ENCODE measurements at regions not wholly inside any gene's neighbourhood (a gene's known extent, or its start where the extent isn't known, plus 50 kb on each side); places are given as distances from the start of the nearest gene placed in this dataset.

DNA sequence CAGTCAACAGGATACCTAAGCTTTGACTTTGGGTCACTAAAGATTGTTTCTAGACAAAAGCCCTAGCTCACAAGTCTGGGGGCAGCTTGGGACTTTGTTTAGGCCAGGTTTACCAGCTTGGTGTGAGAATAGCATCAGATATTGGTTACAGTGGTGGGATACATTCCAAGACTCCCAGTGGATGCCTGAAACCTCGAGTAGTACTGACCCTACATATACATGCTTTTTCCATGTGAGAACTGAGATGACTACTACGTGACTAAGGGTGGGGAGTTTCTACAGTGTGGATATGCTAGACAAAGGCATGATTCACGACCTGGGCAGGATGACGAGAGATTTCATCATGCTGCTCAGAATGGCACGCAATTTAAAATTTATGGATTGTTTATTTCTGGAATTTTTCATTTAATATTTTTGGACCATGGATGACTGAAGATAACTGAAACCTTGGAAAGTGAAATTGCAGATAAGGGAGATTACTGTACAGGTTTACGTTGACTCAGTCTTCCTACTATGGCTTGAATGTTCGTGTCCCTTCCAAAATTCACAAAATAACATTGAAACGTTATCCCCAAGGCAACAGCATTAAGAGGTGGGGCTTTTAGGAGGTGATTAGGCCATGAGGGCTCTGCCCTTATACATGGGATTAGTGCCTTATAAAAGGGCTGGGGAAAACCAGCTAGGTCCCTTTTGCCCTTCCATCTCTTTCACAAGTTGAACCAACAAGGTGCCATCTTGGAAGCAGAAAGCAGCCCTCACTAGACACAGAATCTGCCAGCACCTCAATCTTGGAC is 50.2 kb upstream of the CTAGE1 start:
- no peak for DNase-seq

DNA sequence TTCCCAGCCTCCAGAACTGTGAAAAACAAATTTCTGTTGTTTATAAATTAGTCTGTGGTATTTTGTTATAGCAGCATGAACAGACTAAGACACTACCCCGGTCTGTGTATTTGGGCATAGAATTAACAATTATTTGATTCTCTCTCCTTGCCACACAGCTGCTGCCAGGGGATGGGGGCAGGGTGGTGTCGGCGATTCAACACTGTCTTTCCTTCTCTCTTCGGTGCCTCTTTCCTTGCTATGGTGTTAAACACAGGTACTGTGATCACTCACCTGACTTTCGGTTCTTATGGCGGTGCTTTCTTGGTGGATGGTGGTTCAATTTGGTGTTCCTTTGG is 50.8 kb upstream of the CTAGE1 start:
- no peak for DNase-seq

DNA sequence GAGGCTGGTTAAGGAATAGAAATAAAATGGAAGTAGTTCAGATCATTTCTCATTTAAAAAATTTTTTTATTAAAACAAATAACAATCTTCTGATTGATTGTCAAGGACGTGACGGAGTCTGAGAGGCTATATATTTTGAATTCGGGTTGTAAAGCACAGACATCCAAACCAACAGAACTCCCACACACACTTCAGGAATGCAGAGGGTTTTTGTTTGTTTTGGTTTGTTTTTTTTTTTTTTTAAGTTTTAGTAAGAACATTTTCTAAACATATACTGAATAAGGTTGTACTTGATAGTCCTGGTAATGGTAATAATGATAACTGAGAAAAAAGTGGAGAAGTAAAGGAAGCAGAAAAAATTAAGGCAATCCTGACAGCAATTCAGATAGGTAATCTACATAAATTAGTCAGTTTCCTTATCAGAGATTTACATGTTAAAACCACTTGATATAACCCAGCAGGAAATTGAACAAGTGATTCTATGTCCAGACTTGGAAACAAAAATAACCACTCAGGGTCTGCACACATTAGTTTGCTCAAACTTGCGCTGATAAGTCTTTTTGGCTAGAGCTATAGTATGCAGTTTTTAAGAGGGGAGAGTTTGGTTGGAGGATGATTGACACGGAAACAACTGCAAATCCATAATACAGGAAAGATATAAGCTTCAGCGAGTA is 51.5 kb upstream of the CTAGE1 start:
- DNase-seq, result no peak

DNA sequence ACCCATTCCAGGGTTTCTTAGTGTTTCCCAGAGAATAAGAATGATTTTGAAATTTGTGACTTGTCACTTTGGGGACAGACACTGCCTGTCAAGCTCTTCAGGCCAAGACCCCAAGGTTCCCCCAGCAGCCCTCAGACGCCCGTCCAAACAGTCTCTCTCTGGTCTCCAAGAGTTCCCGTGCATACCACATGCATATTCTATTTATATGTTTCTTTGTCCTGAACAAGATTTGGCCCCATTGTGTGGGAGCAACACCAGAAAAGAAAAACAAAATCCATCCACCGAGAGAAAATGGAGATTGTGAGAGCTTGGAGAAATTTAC is 52.2 kb upstream of the CTAGE1 start:
- no peak for DNase-seq

DNA sequence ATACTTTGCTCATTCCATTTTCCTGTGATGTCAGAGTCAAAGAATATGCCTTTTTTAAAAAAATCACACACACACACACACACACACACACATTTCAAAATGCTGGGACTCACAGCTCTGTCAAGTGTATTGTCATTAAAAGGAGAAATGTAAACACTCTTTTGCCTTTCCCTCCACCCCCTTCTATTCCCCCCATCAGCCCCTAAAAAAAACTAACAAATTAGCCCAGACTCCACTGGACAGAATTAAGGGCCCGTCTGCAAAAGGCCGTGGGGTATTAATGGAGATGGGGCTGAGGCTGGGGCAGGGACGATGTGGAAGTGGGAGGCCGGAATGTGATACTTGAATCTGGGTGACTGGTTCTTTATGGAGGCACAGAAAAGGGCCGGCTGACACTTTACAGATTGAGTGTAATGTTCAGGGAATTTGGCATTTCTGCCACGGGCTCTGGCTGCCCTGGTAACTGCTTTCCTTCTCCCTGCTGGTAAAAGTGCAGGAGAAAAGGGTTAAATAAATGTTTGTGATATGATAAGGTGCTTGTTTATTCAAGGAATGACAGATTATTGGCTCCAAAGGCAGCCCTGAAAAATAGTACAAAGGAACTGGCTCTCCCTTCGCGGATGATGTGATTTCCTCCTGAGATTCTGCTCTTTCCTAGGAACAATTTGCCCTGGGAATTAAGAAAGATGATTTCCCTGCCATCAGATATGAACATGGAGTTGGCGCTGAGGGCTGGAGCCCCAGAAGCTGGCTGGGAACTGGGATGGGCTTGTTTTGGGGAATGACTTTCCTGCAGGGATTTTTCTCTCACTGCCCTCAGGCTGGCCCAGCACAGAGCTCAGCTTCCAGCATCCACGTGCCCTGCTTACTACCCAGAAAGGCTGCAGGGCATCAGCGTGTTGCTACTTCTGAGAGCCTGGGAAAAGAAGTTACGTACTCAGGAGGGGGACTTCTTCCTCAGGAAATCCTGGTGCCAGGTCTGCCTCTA is 52.8 kb upstream of the CTAGE1 start:
- DNase-seq, result no peak

DNA sequence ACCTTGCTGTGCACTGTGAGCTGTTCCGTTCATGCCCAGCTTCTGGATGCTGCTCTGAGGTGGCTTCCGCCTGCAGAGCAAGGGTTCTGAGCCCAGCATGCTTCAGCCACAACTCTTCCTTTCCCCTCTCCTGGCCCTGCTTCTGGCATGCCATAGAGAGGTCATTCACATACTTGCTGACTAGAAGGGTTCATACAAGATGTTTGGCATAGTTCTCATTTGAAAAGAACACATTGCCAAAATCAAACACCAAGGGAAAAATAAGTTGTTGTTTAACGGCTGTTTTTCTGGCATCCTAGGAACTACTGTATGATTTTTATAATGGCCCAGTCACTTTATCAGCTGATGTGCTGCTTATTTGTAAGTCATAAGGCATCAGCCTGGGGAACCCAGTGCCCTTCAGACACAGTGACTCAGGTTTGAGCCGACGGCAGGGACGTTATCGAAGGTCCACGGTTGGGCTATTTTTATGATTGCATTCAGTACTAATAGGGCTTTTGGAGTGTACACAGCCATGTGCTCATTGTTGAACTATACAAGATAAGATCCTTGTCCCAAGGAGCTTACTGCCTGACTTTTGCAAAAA is 53.9 kb upstream of the CTAGE1 start:
- DNase-seq, result no peak

DNA sequence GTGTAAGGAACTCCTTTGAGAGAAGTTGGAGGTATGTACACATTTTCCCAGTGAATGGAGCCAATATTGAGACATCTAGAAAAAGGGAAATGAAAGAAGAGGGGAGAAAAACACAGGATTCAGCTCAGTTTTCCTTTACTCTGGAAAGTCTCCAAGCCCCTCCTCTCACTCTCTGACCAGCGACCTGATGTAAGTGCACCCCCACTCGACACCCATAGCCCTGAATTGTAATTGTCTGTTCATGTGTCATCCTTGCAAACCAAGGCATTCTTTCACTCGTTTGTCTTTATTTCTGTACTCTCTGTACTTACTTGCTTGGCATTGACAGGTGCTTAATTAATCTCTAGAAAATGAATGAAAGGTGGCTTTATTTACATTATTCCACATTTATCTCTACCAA is 55.7 kb upstream of the CTAGE1 start:
- no peak for DNase-seq

DNA sequence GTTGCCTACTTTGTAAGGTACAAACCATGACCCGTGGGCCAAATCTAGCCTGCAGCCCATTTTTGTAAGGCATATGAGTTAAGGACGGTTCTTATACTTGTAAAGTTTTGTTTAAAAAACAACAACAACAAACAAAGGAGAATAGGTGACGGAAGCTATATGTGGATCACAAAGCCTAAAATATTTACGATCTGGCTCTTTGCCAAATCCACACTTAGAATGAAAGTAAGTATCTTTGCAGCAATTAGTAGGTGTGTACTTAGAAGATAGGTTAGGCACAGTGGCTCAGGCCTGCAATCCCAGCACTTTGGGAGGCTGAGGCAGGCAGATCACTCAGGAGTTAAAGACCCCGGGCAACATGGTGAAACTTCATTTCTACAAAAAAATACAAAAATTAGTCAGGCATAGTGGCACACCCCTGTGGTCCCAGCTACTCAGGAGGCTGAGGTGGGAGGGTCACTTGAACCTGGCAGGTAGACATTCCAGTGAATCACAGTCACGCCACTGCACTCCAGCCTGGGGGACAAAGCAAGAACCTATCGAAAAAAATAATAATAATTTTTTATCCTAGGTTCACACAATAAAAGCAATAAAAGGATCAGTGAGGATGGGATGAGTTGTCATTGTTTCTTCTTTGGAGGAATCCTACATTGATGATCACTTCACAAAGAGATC is 57.8 kb upstream of the CTAGE1 start:
- DNase-seq, result no peak

DNA sequence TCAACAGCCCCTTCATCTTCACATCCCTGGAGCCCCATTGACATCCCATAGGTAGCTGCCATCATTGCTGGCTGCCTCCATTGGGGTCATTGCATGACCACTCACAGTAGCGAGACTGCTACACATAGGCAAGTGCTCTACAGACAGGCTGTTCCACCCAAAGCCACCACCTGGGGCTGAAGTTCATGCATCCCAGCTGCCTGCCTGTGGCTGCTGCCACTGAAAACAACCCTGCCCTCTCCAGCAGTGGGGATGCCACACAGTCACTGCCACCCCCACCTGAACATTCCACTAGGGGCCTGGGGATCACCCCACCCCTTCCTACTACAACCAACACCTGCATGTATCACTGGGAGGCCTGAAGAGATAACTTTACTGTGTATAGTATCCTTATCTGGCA is 59.5 kb upstream of the CTAGE1 start:
- no peak for DNase-seq

DNA sequence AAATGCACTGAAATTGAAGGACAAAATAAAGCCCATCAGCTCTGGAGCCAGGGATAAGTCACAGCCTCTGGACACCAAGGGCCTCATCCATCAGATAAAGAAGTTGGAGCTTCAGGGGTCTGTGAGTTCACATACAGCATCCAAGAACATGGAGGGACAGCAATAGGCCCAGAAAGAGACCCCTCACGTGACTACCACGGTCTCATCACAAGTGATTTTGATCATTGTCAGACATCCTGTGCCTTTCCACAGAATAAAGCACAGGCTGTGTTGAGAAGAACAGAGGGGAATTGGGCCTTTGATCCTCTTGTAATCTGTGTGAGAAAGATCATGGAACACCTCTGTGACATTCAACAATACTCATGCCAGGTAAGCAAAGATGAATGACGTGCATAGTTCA is 65.2 kb upstream of the CTAGE1 start:
- no peak for DNase-seq

DNA sequence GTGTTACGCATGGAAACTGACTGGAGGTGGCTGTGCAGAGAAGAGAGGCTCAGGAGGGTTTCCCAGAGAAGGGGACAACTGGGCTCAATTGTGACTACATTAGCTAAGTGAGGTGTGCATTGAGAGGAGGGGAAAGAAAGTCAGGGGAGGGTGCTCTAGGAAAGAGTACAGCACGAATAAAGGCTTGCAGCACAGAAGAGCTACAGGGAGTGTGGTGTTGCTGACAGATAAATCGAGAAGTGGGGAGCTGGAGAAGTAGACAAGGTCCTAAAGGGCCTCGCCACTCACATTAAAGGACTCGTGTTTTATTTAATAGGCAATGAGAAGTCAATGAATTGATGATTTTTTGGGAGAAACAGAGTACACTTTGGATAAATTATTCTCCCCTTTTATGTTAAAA is 65.7 kb upstream of the CTAGE1 start:
- DNase-seq, result peak; percentile 3

DNA sequence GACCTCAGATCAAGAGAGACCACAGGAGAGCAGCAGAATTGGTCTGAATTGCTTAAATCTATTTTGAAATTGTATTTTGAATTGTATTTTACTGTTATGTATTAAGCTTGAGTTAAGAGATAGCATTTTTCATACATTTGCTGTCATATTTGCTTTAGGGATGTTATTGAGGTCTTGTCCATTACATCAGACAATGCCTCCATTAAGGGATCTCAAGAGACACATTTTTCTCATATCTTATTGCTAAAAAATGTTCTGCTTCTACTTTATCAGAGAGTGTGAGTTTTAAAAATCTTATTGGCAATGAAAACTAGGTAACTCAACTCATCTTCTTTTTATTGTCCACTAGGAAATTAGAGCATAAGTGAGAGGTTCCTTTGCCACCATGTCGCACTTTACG is 66.8 kb upstream of the CTAGE1 start:
- DNase-seq, result no peak

DNA sequence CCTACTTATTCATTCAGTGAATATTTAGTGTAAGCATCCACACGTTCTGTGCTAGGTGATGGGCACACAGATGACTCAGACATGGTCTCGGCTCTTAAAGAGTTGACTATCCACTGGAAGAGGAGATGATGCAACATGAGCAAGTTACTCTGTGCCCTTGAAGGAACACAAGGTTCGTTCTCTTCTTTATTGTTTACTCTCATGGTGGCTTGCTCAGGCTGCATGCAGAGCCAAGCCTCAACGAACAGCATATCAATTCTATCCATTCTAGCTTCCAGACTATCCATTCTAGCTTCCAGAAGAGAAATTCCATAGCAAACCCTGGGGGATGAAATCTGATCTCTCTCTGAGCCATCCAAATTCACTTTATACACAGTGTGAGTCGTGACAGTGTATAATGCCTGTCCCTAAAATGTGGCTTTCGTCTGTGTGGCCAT is 68.1 kb upstream of the CTAGE1 start:
- no peak for DNase-seq

DNA sequence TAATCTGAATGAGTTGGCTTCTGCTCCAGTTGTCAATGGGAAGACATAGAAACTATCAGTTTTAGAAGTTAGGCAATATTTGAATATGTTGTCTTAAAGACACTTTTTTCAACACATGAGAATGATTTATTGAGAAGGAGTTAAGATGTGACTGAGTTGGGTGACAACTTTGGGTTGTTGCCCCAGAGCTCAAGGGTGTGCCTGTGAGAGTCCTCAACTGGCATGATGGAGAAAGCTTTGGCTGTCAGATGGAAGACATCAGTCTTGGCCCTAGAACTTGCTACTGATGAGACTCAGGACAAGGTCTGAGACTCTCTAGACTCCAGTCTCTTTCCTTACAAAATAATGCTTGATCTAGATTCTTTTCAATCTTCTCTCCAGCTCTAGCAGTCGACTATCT is 69.0 kb upstream of the CTAGE1 start:
- DNase-seq, result no peak

DNA sequence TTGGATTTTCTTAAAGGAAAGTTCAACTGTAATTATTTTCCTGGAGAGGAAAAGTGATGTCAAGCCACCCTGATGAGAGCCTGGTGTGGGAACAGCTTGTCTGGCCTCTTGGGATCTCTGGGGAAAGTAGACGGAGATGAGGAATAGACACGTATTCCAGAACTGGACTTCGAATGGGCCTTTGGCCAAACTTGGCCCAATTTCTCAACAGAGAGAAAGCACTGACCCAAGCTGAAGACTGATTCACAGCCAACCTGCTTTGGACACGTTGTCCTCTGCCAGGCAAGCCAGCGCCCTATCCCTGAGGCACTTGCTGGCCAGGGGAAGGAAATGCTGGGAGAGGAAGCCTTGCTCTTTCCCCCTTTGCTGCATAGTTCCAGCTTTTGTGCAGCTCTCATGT is 70.8 kb upstream of the CTAGE1 start:
- no peak for DNase-seq

DNA sequence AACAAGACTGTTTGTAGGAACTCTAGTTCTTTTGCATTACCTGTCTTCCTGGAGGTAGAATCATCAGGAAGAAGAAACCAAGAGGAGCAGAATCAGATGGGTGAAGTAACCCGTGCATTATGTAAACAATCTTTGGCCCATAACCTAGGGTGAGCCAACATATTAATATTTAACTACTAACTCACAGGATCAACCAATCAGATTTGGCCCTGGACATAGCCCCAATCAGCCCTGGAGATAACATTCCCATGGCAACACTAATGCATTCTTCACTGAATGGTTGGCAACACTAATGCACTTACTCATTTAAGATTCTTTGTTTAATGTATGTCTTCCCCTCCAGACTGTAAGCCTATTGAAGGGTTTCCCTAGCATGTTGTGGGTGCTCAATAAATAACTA is 72.0 kb upstream of the CTAGE1 start:
- DNase-seq, result no peak

DNA sequence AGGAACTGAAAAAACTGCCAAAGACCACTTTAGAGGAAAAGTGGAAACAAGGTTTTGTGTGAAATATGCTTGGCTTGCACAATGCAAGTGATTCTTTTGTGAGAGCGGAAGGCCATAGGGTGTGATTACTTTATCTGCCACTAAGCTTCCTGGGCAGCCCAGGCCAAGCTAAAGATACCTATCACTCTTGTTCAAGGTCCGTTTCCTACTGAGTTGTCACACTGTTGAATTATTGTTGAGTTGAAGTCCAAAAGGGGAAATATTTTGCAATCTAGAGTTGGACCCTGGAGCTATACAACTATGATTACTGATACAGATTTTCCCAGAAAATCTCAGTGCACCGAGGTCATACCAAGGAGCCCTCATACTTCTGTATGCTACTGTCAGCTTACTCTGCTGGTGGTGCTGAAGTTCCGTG is 72.7 kb upstream of the CTAGE1 start:
- peak; percentile 9 for DNase-seq

DNA sequence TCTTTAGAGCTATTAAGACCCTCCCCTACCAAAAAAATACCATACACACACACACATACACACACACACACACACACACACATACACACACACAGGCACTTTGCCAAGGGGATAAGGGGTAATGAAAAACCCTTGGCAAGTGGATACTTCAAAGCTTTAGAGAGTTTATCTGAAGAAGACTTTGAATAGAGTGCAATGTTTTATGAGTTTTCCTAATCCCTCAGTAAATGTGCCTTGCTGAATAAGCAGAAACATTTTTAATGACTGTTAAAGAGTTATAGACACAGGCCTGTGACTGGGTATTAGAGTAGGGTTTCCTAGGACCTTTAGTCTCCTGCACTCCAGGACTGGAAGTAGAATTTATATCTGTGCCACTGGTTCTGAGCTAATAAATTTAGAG is 75.5 kb upstream of the CTAGE1 start:
- no peak for DNase-seq

DNA sequence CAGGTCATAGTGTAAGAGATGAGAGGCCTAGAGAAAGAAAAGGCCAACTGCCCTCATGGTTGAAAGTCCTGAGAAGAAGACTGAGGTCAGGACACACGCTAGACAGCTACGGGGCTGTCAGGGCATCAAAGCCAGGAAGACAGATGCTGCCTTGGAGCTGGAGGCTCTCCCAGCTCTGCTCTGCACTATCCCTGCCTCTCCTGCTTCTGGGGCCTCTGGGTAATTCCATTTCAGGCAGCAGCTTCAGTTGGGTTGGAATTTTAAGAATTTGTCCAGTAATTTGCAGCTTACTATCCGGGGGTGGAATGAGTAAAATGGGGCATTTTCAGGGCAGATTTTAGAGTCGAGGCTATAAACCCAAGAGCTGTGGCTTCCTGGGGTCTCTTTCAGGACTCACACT is 76.2 kb upstream of the CTAGE1 start:
- no peak for DNase-seq

DNA sequence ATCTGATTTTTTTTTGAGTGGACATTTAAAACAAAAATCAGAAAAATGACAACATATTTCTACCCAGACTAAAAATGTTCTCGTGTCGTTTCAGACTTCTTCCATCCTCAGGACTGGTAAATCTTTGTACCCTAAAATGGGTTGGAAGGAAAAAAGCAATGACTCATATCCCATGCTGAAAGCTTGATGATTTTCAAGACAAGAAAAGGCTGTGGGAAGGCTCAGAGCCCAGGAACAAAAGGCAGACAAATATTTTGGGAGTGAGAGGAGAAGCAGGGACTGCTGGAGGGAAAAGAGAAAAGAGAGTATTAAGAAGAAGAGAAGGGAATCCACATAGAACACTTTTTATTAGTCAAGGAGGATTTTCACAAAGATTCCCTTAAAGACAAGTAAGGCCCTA is 77.1 kb upstream of the CTAGE1 start:
- no peak for DNase-seq

DNA sequence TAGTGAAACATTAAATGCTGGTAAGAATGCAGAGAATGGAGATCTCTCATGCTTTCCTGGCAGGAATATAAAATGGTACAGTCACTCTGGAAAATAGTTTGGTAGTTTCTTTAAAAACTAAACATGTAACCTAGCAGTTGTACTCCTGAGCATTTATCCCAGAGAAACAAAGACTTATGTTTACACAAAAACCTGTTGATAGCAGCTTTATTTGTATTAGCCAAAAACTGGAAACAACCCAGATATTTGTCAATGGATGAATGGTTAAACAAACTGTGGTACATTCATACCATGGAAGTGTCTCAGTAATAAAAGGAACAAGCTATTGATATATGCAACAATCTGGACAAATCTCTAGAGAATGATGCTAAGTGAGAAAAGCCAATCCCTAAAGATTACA is 81.7 kb upstream of the CTAGE1 start:
- no peak for DNase-seq

DNA sequence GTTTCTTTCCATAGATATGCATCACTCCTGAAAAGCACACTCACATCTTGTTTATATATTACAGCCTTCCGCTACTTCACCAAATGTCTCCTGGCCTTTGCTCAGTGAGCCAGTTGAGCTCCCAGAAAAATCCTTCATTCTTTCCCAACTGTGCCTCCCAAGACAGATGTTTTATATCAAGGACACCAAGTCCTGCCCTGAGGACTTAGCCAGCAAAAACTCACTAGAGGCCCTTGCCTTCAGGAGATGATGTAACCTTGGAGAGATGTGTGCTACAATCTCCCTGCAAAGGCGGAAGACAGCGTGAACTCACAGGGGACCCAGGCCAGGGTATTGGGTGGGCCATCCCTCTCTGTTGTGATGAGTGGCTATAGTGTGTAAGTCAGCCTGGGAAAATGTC is 86.1 kb upstream of the CTAGE1 start:
- no peak for DNase-seq

Measured in hematopoietic multipotent progenitor cell treated with erythropoietin and hydrocortisone succinate and interleukin-3 and kit ligand, for 6 days (in vitro differentiated cells).